ENCODE measurements at regions not wholly inside any gene's neighbourhood (a gene's known extent, or its start where the extent isn't known, plus 50 kb on each side); places are given as distances from the start of the nearest gene placed in this dataset.
"Not testable (repeated sequence)": the region's sequence is repeated elsewhere in the genome, so short reads cannot be mapped to it uniquely, and the experiment has no call there.

GRCh38 chr1:82062206-82062605 lies 261.5 kb downstream of the ADGRL2 start:
- TF ChIP-seq ZFX (IDR thresholded peaks at IDR 0.05) (no peak), CTCF (conservative IDR thresholded peaks at IDR 0.05) (no peak)
- no peak overlapping the region for H3K27ac ChIP-seq

GRCh38 chr1:82059959-82060358 lies 259.2 kb downstream of the ADGRL2 start:
- TF ChIP-seq ZFX (IDR thresholded peaks at IDR 0.05) (no peak), CTCF (conservative IDR thresholded peaks at IDR 0.05) (no peak)
- no peak overlapping the region for H3K27ac ChIP-seq

- no peak overlapping the region for H3K27ac ChIP-seq
- TF ChIP-seq CTCF (conservative IDR thresholded peaks at IDR 0.05) (no peak), ZFX (IDR thresholded peaks at IDR 0.05) (no peak)
Observed at GRCh38 chr1:82057011-82057410, 256.3 kb downstream of the ADGRL2 start.

GRCh38 chr1:82055375-82055774 lies 254.6 kb downstream of the ADGRL2 start:
- not testable (repeated sequence) for H3K27ac ChIP-seq

GRCh38 chr1:82052563-82052962 lies 251.8 kb downstream of the ADGRL2 start:
- no peak overlapping the region for H3K27ac ChIP-seq
- no peak for TF ChIP-seq ZFX (IDR thresholded peaks at IDR 0.05)
- TF ChIP-seq CTCF (conservative IDR thresholded peaks at IDR 0.05) = no peak

GRCh38 chr1:82048596-82048995 lies 247.9 kb downstream of the ADGRL2 start:
- no peak for TF ChIP-seq CTCF (conservative IDR thresholded peaks at IDR 0.05)
- no peak for TF ChIP-seq ZFX (IDR thresholded peaks at IDR 0.05)

GRCh38 chr1:82045221-82045620 lies 244.5 kb downstream of the ADGRL2 start:
- TF ChIP-seq ZFX (IDR thresholded peaks at IDR 0.05) (no peak), CTCF (conservative IDR thresholded peaks at IDR 0.05) (no peak)
- H3K27ac ChIP-seq = no peak overlapping the region

More at GRCh38 chr1:82048596-82048995, 247.9 kb downstream of the ADGRL2 start:
- no peak overlapping the region for H3K27ac ChIP-seq

- TF ChIP-seq ZFX (IDR thresholded peaks at IDR 0.05) = no peak
- TF ChIP-seq CTCF (conservative IDR thresholded peaks at IDR 0.05) = no peak
- no peak overlapping the region for H3K27ac ChIP-seq
Observed at GRCh38 chr1:82044536-82044935, 243.8 kb downstream of the ADGRL2 start.

Data from C4-2B (cell line).